HG02870 (cell line): ENCODE measurements at regions not wholly inside any gene's neighbourhood (a gene's known extent, or its start where the extent isn't known, plus 50 kb on each side); places are given as distances from the start of the nearest gene placed in this dataset.

Experiments used
- ATAC-seq: cut with Tn5 transposase; IDR thresholded peaks from one replicate; pipeline ENCODE4 v1.9.1; 2021; ENCODE audit warnings: mild to moderate bottlenecking, moderate library complexity; ENCODE audit not compliant: unreplicated experiment

- ATAC-seq: no peak
Measured at GRCh38 chr14:95387826-95388445, 68.2 kb upstream of the CLMN start.

- no peak for ATAC-seq
Measured at GRCh38 chr14:95386536-95387095, 66.9 kb upstream of the CLMN start.

GRCh38 chr14:95385701-95386100 is 66.0 kb upstream of the CLMN start:
- ATAC-seq: no peak

- no peak for ATAC-seq
Measured at GRCh38 chr14:95382747-95383146, 63.0 kb upstream of the CLMN start.

GRCh38 chr14:95381726-95382125 is 62.0 kb upstream of the CLMN start:
- no peak for ATAC-seq

- no peak for ATAC-seq
Measured at GRCh38 chr14:95380350-95381042, 60.8 kb upstream of the CLMN start.

- ATAC-seq: no peak
Measured at GRCh38 chr14:95379634-95380033, 59.9 kb upstream of the CLMN start.

- ATAC-seq: no peak
Measured at GRCh38 chr14:95375539-95376109, 55.9 kb upstream of the CLMN start.

- ATAC-seq: no peak
Measured at GRCh38 chr14:95374239-95374997, 54.7 kb upstream of the CLMN start.

- ATAC-seq: no peak
Measured at GRCh38 chr14:95370076-95370475, 50.4 kb upstream of the CLMN start.
